ENCODE measurements at regions not wholly inside any gene's neighbourhood (a gene's known extent, or its start where the extent isn't known, plus 50 kb on each side); places are given as distances from the start of the nearest gene placed in this dataset.

DNA sequence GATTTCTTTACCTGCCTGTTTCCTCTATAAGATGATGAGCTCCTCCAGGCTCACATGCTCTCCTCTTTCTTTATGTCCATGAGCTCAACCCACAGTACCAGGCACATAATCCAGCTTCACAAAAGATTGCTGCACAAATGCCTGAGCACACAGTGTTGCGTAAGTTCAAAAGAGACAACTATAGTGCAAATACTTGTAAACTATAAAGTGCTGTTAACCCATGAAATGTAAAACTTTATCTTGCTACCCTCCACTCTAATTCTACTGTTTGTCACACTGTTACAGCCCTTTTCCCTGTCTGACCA is 101.0 kb upstream of the LPP start:
- H3K9me3 ChIP-seq, result no peaks in the 10 kb centered on the region
- H3K4me1 ChIP-seq, result peaks cover 6 to 37% (median 11%) of the 10 kb centered on the region in 6 donors
- H3K4me3 ChIP-seq, result no peak overlapping the region
- H3K27me3 ChIP-seq (replicated peaks in 1 of 7), result no peaks in the 10 kb centered on the region
- DNase-seq, result no peak
- intact Hi-C loops (cut with DNase I; ENCODE audit: low total_unique reads), result no loop called here
- peak overlapping the region in 2 of 8 donors; percentile 36 to 55 for H3K27ac ChIP-seq
- no peak for TF ChIP-seq POLR2AphosphoS5 (IDR thresholded peaks at IDR 0.05)
- no peaks in the 10 kb centered on the region for H3K36me3 ChIP-seq
- WGBS, 5 donors, result 91 to 100% (median 98%) methylated on average over 1 of the region's 1 CpG

GRCh38 chr3:188053710-188054380 is 100.1 kb upstream of the LPP start:
- Histone ChIP-seq H3K4me3 (no peak overlapping the region), H3K27me3 (replicated peaks in 1 of 7) (no peaks in the 10 kb centered on the region), H3K9me3 (no peaks in the 10 kb centered on the region), H3K4me1 (peaks cover 6 to 37% (median 11%) of the 10 kb centered on the region in 6 donors), H3K36me3 (no peaks in the 10 kb centered on the region), H3K27ac (no peak overlapping the region)
- 79 to 95% (median 87%) methylated on average over 10 of the region's 10 CpGs for WGBS, 5 donors
- DNase-seq, result no peak
- intact Hi-C loops (cut with DNase I; ENCODE audit: low total_unique reads), result no loop called here
- TF ChIP-seq POLR2A (IDR thresholded peaks at IDR 0.05), result no peak
- no peak for TF ChIP-seq CTCF (IDR thresholded peaks at IDR 0.05 in 8 of 11, conservative IDR thresholded peaks at IDR 0.05 in 3 of 11)

GRCh38 chr3:188054541-188054940 is 99.4 kb upstream of the LPP start:
- no peak for DNase-seq
- no peaks in the 10 kb centered on the region for H3K9me3 ChIP-seq
- H3K36me3 ChIP-seq, result no peaks in the 10 kb centered on the region
- WGBS, 5 donors, result 84 to 91% (median 89%) methylated on average over 4 of the region's 4 CpGs
- peaks cover 6 to 33% (median 10%) of the 10 kb centered on the region in 6 donors for H3K4me1 ChIP-seq
- H3K27me3 ChIP-seq (replicated peaks in 1 of 7), result no peaks in the 10 kb centered on the region
- no peak overlapping the region for H3K4me3 ChIP-seq
- intact Hi-C loops (cut with DNase I; ENCODE audit: low total_unique reads), result no loop called here
- TF ChIP-seq POLR2AphosphoS5 (IDR thresholded peaks at IDR 0.05) (no peak), POLR2A (IDR thresholded peaks at IDR 0.05) (no peak), CTCF (IDR thresholded peaks at IDR 0.05 in 8 of 11, conservative IDR thresholded peaks at IDR 0.05 in 3 of 11) (no peak)
- H3K27ac ChIP-seq, result no peak overlapping the region

DNA sequence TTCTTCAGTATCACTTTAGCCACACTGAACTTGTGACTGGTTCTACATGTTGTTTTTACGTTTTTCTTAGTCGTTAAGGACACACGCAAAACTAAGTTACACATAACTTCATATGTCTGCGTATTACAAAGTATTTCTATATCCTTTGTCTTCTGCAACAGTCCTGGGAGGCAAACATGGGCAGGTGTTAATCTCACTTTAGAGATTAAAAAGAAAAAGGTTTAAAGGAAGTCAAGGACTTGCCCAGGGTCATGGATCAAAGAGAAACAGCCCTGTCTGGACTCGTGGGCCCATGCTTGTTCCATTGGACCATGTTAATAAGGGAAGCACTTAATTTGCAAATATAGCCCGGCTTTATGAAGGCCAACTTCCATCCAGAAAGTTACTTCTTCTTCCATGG is 98.6 kb upstream of the LPP start:
- 82 to 89% (median 86%) methylated on average over 6 of the region's 6 CpGs for WGBS, 5 donors
- H3K27ac ChIP-seq, result no peak overlapping the region

More for the DNA sequence above, 98.6 kb upstream of the LPP start:
- no peak overlapping the region for H3K4me3 ChIP-seq
- DNase-seq, result no peak
- TF ChIP-seq POLR2AphosphoS5 (IDR thresholded peaks at IDR 0.05) (no peak), POLR2A (IDR thresholded peaks at IDR 0.05) (no peak), CTCF (IDR thresholded peaks at IDR 0.05 in 8 of 11, conservative IDR thresholded peaks at IDR 0.05 in 3 of 11) (no peak)
- H3K36me3 ChIP-seq, result no peaks in the 10 kb centered on the region
- H3K9me3 ChIP-seq, result no peaks in the 10 kb centered on the region
- peaks cover 0 to 25% (median 2%) of the 10 kb centered on the region in 6 donors for H3K4me1 ChIP-seq
- intact Hi-C loops (cut with DNase I; ENCODE audit: low total_unique reads), result no loop called here
- H3K27me3 ChIP-seq (replicated peaks in 1 of 7), result no peaks in the 10 kb centered on the region

Data from spleen (tissue), 11 donors.